PC-9 (cell line): ENCODE measurements at regions not wholly inside any gene's neighbourhood (a gene's known extent, or its start where the extent isn't known, plus 50 kb on each side); places are given as distances from the start of the nearest gene placed in this dataset.
"Not testable (repeated sequence)": the region's sequence is repeated elsewhere in the genome, so short reads cannot be mapped to it uniquely, and the experiment has no call there.

Source experiments
- BruUV-seq: library from RNA; stranded (reverse); fragments of 400-500 nt; replicated peaks from 2 replicates; lab custom pipeline; 2021; lab: Mats Ljungman, UMichigan
- CTCF ChIA-PET: fragments of 300-600 bp; sonication (Branson Sonifier 250); formaldehyde crosslinking; loops from one replicate; lab custom pipeline; 2022; ENCODE audit warnings: antibody characterized with exemption; lab: Charles Lee
- POLR2A ChIA-PET: fragments of 300-600 bp; sonication (Branson Sonifier 250); formaldehyde crosslinking; loops from one replicate; lab custom pipeline; 2022; ENCODE audit warnings: antibody characterized with exemption; ENCODE audit not compliant: unreplicated experiment; lab: Charles Lee
- DNase-seq, 2 experiments: peaks; one replicate each; pipeline versions ENCODE4 v3.0.0 to v3.0.0-alpha.2; 2015 to 2022; ENCODE audit warnings: mixed read lengths in 1 of 2
- H2AFZ ChIP-seq: fragments of 200-600 bp; sonication (generic); 2 replicates; pipeline ENCODE4 v1.8.1; 2017; ENCODE audit warnings: antibody characterized with exemption
- H3F3A ChIP-seq: fragments of 200-600 bp; sonication (generic); 2 replicates; pipeline ENCODE4 v1.8.1; 2017; ENCODE audit warnings: antibody characterized with exemption, mild to moderate bottlenecking, low read depth; ENCODE audit not compliant: insufficient read depth
- H3K27ac ChIP-seq: fragments of 200-600 bp; sonication (generic); 2 replicates; pipeline ENCODE4 v1.6.1; 2016; ENCODE audit warnings: mixed run types
- H3K27me3 ChIP-seq: fragments of 200-600 bp; sonication (generic); 2 replicates; pipeline ENCODE4 v1.6.1; 2016; ENCODE audit warnings: low read depth, mixed run types; ENCODE audit not compliant: insufficient read depth
- H3K36me3 ChIP-seq: fragments of 200-600 bp; sonication (generic); 2 replicates; pipeline ENCODE4 v1.6.1; 2016; ENCODE audit warnings: low read depth, mixed run types
- H3K4me1 ChIP-seq: fragments of 200-600 bp; sonication (generic); replicated peaks from 2 replicates; pipeline ENCODE4 v1.6.1; 2016; ENCODE audit warnings: mixed run types; ENCODE audit not compliant: insufficient read depth
- H3K4me2 ChIP-seq: fragments of 200-600 bp; sonication (generic); 2 replicates; pipeline ENCODE4 v1.6.1; 2017; ENCODE audit warnings: mixed run types
- H3K4me3 ChIP-seq: fragments of 200-600 bp; sonication (generic); 2 replicates; pipeline ENCODE4 v1.6.1; 2016; ENCODE audit warnings: mixed run types
- H3K79me2 ChIP-seq: fragments of 200-600 bp; sonication (generic); 2 replicates; pipeline ENCODE4 v1.6.1; 2017; ENCODE audit warnings: low read depth, mixed run types
- H3K9me2 ChIP-seq: fragments of 200-600 bp; sonication (generic); 2 replicates; pipeline ENCODE4 v1.8.1; 2017; ENCODE audit warnings: mild to moderate bottlenecking; ENCODE audit not compliant: insufficient read depth
- H3K9me3 ChIP-seq: fragments of 200-600 bp; sonication (generic); 2 replicates; pipeline ENCODE4 v1.8.1; 2016; ENCODE audit warnings: low read depth; ENCODE audit not compliant: insufficient read depth
- H4K20me1 ChIP-seq: fragments of 200-600 bp; sonication (generic); 2 replicates; pipeline ENCODE4 v1.8.1; 2017; ENCODE audit not compliant: insufficient read depth
- CTCF ChIP-seq: fragments of 200-600 bp; sonication (generic); conservative IDR thresholded peaks from 2 replicates; pipeline ENCODE4 v1.6.1; 2017; ENCODE audit warnings: mixed run types, antibody characterized with exemption, mild to moderate bottlenecking, moderate library complexity
- EZH2 ChIP-seq: fragments of 200-600 bp; sonication (generic); IDR thresholded peaks from 2 replicates; pipeline ENCODE4 v1.8.0; 2017; ENCODE audit warnings: antibody characterized with exemption, low read depth
- intact Hi-C: fragments of 100-400 bp; cut with micrococcal nuclease; formaldehyde crosslinking; loops from one replicate; pipeline ENCODE4 v1.10.0; 2022; ENCODE audit not compliant: unreplicated experiment

- Histone ChIP-seq H3K36me3 (no peaks in the 10 kb centered on the region), H3K79me2 (no peaks in the 10 kb centered on the region), H3K9me2 (no peaks in the 10 kb centered on the region), H3K4me2 (no peak overlapping the region), H3K27me3 (peaks cover 15% of the 10 kb centered on the region; the same call in 1 of the 2 replicates), H4K20me1 (no peaks in the 10 kb centered on the region), H3K4me1 (no peaks in the 10 kb centered on the region), H3K4me3 (no peak overlapping the region), H3K9me3 (no peaks in the 10 kb centered on the region), H3K27ac (no peak overlapping the region), H3F3A (no peaks in the 10 kb centered on the region), H2AFZ (no peak overlapping the region)
- ChIA-PET CTCF (no interaction called here), POLR2A (no interaction called here)
- no peak for DNase-seq
- intact Hi-C loops = no loop called here
- BruUV-seq = no TSS peak
- TF ChIP-seq CTCF (no peak), EZH2 (no peak)
These were observed 113.7 kb upstream of the CDH11 start for GRCh38 chr16:65235339-65236177.

GRCh38 chr16:65234721-65235320 is 113.0 kb upstream of the CDH11 start:
- H3K9me3 ChIP-seq, H3K27ac ChIP-seq, POLR2A ChIA-PET, H3K79me2 ChIP-seq, H3K4me1 ChIP-seq, H3K36me3 ChIP-seq, BruUV-seq, H3K9me2 ChIP-seq, DNase-seq, intact Hi-C loops, H4K20me1 ChIP-seq, H3F3A ChIP-seq, CTCF ChIA-PET, H3K4me2 ChIP-seq, H3K4me3 ChIP-seq, H2AFZ ChIP-seq: not testable (repeated sequence)
- H3K27me3 ChIP-seq = peaks cover 15% of the 10 kb centered on the region; the same call in 1 of the 2 replicates

GRCh38 chr16:65229191-65229662 is 107.4 kb upstream of the CDH11 start:
- Histone ChIP-seq H2AFZ (no peak overlapping the region), H3K27ac (no peak overlapping the region), H3K9me2 (no peaks in the 10 kb centered on the region), H3K36me3 (no peaks in the 10 kb centered on the region), H4K20me1 (no peaks in the 10 kb centered on the region), H3K9me3 (no peaks in the 10 kb centered on the region), H3K79me2 (no peaks in the 10 kb centered on the region), H3K4me1 (no peaks in the 10 kb centered on the region), H3K4me3 (no peak overlapping the region), H3K27me3 (peaks cover 8% of the 10 kb centered on the region; the same call in 1 of the 2 replicates), H3F3A (no peaks in the 10 kb centered on the region), H3K4me2 (no peak overlapping the region)
- DNase-seq = no peak
- POLR2A ChIA-PET = no interaction called here
- intact Hi-C loops = no loop called here
- CTCF ChIA-PET = no interaction called here
- TF ChIP-seq EZH2 (no peak), CTCF (no peak)
- BruUV-seq = no TSS peak
